K562 (cell line): ENCODE measurements at regions not wholly inside any gene's neighbourhood (a gene's known extent, or its start where the extent isn't known, plus 50 kb on each side); places are given as distances from the start of the nearest gene placed in this dataset.

Experiments used
- CHD7 ChIP-seq: fragments of 200-600 bp; sonication (generic); IDR thresholded peaks from one replicate; pipeline ENCODE4 v1.6.1; 2012; ENCODE audit warnings: mild to moderate bottlenecking, low read depth, low read length, inconsistent platforms
- NFRKB ChIP-seq: fragments of 450-650 bp; IDR thresholded peaks from 2 replicates; pipeline ENCODE4 v1.6.1; 2016; ENCODE audit warnings: low read depth
- PHF8 ChIP-seq: fragments of 200-600 bp; sonication (generic); IDR thresholded peaks from 2 replicates; pipeline ENCODE4 v1.6.1; 2012; ENCODE audit warnings: mixed run types, mild to moderate bottlenecking, inconsistent platforms, low read length, moderate library complexity, borderline replicate concordance
- RAD51 ChIP-seq: fragments of 450-650 bp; IDR thresholded peaks from 2 replicates; pipeline ENCODE4 v1.7.1; 2016; ENCODE audit warnings: low read depth, mild to moderate bottlenecking, borderline replicate concordance
- ZBTB43 ChIP-seq: sonication (generic); formaldehyde crosslinking; IDR thresholded peaks from 2 replicates; pipeline ENCODE4 v1.8.0; 2023; ENCODE audit warnings: mild to moderate bottlenecking, missing genetic modification reagents
- ZNF318 ChIP-seq, 2 experiments: fragments of 450-650 bp; IDR thresholded peaks; 2 replicates each; pipeline ENCODE4 v1.6.1; 2016; ENCODE audit warnings: mild to moderate bottlenecking in 2 of 2, borderline replicate concordance in 1 of 2, low read depth in 1 of 2, moderate library complexity in 1 of 2

GRCh38 chr17:72358465-72358864 is 237.6 kb downstream of the SOX9 start:
- TF ChIP-seq NFRKB (no peak), ZNF318 (IDR thresholded peaks at IDR 0.05; ENCODE audit: borderline replicate concordance in 1 of 2, low read depth in 1 of 2) (no peak), CHD7 (no peak), ZBTB43 (no peak), PHF8 (no peak), RAD51 (no peak)
